ENCODE measurements at regions not wholly inside any gene's neighbourhood (a gene's known extent, or its start where the extent isn't known, plus 50 kb on each side); places are given as distances from the start of the nearest gene placed in this dataset.
"Not testable (repeated sequence)": the region's sequence is repeated elsewhere in the genome, so short reads cannot be mapped to it uniquely, and the experiment has no call there.

DNA sequence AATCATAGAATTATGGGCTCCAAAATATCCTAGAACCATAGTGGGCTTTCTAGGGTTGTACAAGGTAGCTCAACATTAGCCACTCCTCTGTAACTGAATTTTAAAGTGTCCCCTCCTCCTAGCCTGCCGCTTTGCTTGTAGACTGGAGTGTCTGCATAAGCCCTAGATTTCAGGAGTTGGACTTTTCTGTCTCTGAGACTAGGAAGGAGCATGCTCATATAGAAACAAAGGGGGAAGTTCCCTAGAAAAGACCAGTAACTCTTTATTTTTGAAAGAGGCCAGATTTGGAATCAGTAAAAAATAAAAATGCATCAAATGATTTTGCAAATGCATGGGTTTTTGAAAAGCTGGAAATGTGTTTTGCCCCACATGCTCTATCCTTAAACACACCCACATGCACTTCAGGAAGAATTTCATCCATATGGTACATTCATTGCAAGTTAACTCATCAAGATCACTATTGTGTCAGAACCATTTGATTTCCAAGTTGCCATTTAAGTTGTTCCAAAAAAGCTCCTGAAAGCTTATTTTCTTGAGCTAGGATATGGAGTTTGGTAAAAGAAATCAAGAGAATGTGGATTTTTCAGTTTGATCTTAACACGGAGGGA is 121.0 kb upstream of the NR3C1 start:
- no peak overlapping the region for H3K4me2 ChIP-seq (ENCODE audit: low read depth, low read length)
- H2AFZ ChIP-seq (ENCODE audit: low read length): no peak overlapping the region
- H3K9ac ChIP-seq (ENCODE audit: low read length): no peak overlapping the region
- no peaks in the 10 kb centered on the region for H3K79me2 ChIP-seq (ENCODE audit: low read length)
- TF ChIP-seq, protein P1, sequence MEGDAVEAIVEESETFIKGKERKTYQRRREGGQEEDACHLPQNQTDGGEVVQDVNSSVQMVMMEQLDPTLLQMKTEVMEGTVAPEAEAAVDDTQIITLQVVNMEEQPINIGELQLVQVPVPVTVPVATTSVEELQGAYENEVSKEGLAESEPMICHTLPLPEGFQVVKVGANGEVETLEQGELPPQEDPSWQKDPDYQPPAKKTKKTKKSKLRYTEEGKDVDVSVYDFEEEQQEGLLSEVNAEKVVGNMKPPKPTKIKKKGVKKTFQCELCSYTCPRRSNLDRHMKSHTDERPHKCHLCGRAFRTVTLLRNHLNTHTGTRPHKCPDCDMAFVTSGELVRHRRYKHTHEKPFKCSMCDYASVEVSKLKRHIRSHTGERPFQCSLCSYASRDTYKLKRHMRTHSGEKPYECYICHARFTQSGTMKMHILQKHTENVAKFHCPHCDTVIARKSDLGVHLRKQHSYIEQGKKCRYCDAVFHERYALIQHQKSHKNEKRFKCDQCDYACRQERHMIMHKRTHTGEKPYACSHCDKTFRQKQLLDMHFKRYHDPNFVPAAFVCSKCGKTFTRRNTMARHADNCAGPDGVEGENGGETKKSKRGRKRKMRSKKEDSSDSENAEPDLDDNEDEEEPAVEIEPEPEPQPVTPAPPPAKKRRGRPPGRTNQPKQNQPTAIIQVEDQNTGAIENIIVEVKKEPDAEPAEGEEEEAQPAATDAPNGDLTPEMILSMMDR (IDR thresholded peaks at IDR 0.05; ENCODE audit: low read length): no peak
- TF ChIP-seq EZH2 (optimal IDR thresholded peaks at IDR 0.05; ENCODE audit: low read depth, low read length): no peak
- no peak for TF ChIP-seq EZH2phosphoT487 (IDR thresholded peaks at IDR 0.05; ENCODE audit: low read length)
- H4K20me1 ChIP-seq (ENCODE audit: insufficient read depth, low read length): no peaks in the 10 kb centered on the region
- no peaks in the 10 kb centered on the region for H3K27me3 ChIP-seq (replicated peaks; ENCODE audit: insufficient read depth, low read length)
- no peak for DNase-seq
- H3K4me3 ChIP-seq (ENCODE audit: low read length): no peak overlapping the region
- H3K27ac ChIP-seq (ENCODE audit: low read length): no peak overlapping the region
- H3K4me1 ChIP-seq (ENCODE audit: low read length): no peaks in the 10 kb centered on the region
- H3K9me3 ChIP-seq (replicated peaks; ENCODE audit: insufficient read depth, low read length): no peaks in the 10 kb centered on the region
- no peaks in the 10 kb centered on the region for H3K36me3 ChIP-seq (replicated peaks; ENCODE audit: insufficient read depth, low read length)
- H3K9me2 ChIP-seq (replicated peaks; ENCODE audit: insufficient read depth, low read length): no peaks in the 10 kb centered on the region
- H3F3A ChIP-seq (ENCODE audit: insufficient read depth, low read length): no peaks in the 10 kb centered on the region

DNA sequence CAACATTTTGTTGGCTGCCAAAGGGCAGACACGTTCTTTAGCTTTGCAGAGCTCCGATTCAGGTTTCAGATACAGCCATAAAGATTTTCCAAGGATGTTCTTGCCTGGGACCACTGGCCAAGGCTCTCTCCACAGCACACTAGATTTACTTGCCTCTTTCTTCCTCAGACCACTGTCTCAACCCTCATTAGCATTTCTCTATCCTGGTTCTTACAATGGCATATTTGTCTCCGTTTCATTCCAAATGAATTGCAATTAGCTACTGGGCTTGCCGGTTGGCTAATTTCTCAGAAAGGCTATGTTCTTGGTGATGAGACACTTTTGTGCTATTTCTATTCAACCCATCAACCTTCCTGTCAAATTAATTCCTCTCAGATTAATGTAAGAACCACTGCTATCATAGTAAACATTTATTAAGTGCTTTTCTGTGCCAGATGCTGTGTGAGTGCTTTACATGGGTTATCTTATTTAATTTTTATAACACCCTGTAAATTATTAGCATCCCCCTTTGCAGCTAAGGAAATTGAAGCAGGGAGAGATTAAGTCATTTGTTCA is 118.4 kb upstream of the NR3C1 start:
- no peak overlapping the region for H3K27ac ChIP-seq (ENCODE audit: low read length)
- H2AFZ ChIP-seq (ENCODE audit: low read length): no peak overlapping the region
- H3K4me3 ChIP-seq (ENCODE audit: low read length): no peak overlapping the region
- H3K9me3 ChIP-seq (replicated peaks; ENCODE audit: insufficient read depth, low read length): no peaks in the 10 kb centered on the region
- DNase-seq: no peak
- TF ChIP-seq EZH2phosphoT487 (IDR thresholded peaks at IDR 0.05; ENCODE audit: low read length): no peak
- TF ChIP-seq, protein P1 (IDR thresholded peaks at IDR 0.05; ENCODE audit: low read length): no peak
- no peak for TF ChIP-seq EZH2 (optimal IDR thresholded peaks at IDR 0.05; ENCODE audit: low read depth, low read length)
- H3K9ac ChIP-seq (ENCODE audit: low read length): no peak overlapping the region
- no peaks in the 10 kb centered on the region for H3K9me2 ChIP-seq (replicated peaks; ENCODE audit: insufficient read depth, low read length)
- no peaks in the 10 kb centered on the region for H3K36me3 ChIP-seq (replicated peaks; ENCODE audit: insufficient read depth, low read length)
- no peaks in the 10 kb centered on the region for H3K27me3 ChIP-seq (replicated peaks; ENCODE audit: insufficient read depth, low read length)
- no peak overlapping the region for H3K4me2 ChIP-seq (ENCODE audit: low read depth, low read length)
- peaks cover 13% of the 10 kb centered on the region for H3K4me1 ChIP-seq (ENCODE audit: low read length)
- peaks cover under 1% of the 10 kb centered on the region for H3F3A ChIP-seq (ENCODE audit: insufficient read depth, low read length)
- H4K20me1 ChIP-seq (ENCODE audit: insufficient read depth, low read length): no peaks in the 10 kb centered on the region
- no peaks in the 10 kb centered on the region for H3K79me2 ChIP-seq (ENCODE audit: low read length)

DNA sequence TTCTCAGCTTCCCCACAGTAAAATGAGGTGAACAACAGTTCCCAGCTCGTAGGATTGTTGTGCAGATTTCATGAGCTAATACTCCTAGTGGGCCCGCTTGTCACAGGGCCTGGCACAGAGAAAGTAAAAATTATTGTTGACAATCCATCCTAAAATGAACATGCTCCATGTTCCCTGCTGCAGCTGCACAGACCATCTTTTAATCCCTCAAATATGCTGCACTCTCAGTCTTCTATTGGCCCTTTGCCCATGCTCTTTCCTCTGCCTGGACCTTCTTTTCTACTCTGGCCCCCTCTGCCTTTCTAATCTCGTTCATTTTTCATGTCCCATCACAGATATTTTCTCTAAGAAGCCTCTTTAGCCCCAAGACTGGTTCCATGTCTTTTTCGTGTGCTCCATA is 117.7 kb upstream of the NR3C1 start:
- Histone ChIP-seq H3K4me2 (ENCODE audit: low read depth, low read length) (no peak overlapping the region), H3K79me2 (ENCODE audit: low read length) (no peaks in the 10 kb centered on the region), H3F3A (ENCODE audit: insufficient read depth, low read length) (peaks cover 8% of the 10 kb centered on the region), H3K27ac (ENCODE audit: low read length) (no peak overlapping the region), H4K20me1 (ENCODE audit: insufficient read depth, low read length) (no peaks in the 10 kb centered on the region), H3K36me3 (replicated peaks; ENCODE audit: insufficient read depth, low read length) (no peaks in the 10 kb centered on the region), H3K4me3 (ENCODE audit: low read length) (no peak overlapping the region), H3K4me1 (ENCODE audit: low read length) (peaks cover 20% of the 10 kb centered on the region), H3K9ac (ENCODE audit: low read length) (no peak overlapping the region), H3K9me3 (replicated peaks; ENCODE audit: insufficient read depth, low read length) (no peaks in the 10 kb centered on the region), H2AFZ (ENCODE audit: low read length) (no peak overlapping the region), H3K9me2 (replicated peaks; ENCODE audit: insufficient read depth, low read length) (no peaks in the 10 kb centered on the region), H3K27me3 (replicated peaks; ENCODE audit: insufficient read depth, low read length) (no peaks in the 10 kb centered on the region)
- no peak for DNase-seq
- no peak for TF ChIP-seq EZH2 (optimal IDR thresholded peaks at IDR 0.05; ENCODE audit: low read depth, low read length)
- TF ChIP-seq, protein P1 (IDR thresholded peaks at IDR 0.05; ENCODE audit: low read length): no peak
- TF ChIP-seq EZH2phosphoT487 (IDR thresholded peaks at IDR 0.05; ENCODE audit: low read length): no peak

DNA sequence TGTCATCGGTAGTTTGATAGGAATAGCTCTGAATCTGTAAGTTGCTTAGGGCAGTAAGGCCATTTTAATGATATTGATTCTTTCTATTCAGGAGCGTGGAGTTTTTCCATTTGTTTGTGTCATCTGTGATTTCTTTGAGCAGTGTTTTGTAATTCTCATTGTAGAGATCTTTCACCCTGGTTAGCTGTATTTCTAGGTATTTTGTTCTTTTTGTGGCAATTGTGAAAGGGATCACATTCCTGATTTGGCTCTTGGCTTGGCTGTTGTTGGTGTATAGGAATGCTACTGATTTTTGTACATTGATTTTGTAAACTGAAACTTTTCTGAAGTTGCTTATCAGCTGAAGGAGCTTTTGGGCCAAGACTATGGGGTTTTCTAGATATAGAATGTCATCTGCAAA is 115.7 kb upstream of the NR3C1 start:
- not testable (repeated sequence) for H3K27me3 ChIP-seq (replicated peaks; ENCODE audit: insufficient read depth, low read length); H3K9ac ChIP-seq (ENCODE audit: low read length); H3K79me2 ChIP-seq (ENCODE audit: low read length); H3K4me3 ChIP-seq (ENCODE audit: low read length); H3K36me3 ChIP-seq (replicated peaks; ENCODE audit: insufficient read depth, low read length); H4K20me1 ChIP-seq (ENCODE audit: insufficient read depth, low read length); H3K9me3 ChIP-seq (replicated peaks; ENCODE audit: insufficient read depth, low read length); H2AFZ ChIP-seq (ENCODE audit: low read length); H3K27ac ChIP-seq (ENCODE audit: low read length); DNase-seq; H3K9me2 ChIP-seq (replicated peaks; ENCODE audit: insufficient read depth, low read length); H3K4me2 ChIP-seq (ENCODE audit: low read depth, low read length)
- peaks cover 39% of the 10 kb centered on the region for H3K4me1 ChIP-seq (ENCODE audit: low read length)
- H3F3A ChIP-seq (ENCODE audit: insufficient read depth, low read length): peaks cover 26% of the 10 kb centered on the region

DNA sequence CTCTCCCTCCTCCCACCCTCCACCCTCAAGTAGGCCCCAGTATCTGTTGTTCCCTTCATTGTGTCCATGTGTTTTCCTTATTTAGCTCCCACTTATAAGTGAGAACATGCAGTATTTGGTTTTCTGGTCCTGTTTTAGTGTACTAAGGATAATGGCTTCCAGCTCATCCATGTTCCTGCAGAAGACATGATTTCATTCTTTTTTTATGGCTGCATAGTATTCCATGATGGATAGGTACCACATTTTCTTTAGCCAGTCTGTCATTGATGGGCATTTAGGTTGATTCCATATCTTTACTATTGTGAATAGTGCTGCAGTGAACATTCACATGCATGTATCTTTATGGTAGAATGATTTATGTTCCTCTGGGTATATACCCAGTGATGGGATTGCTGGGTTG is 114.3 kb upstream of the NR3C1 start:
- not testable (repeated sequence) for H3K36me3 ChIP-seq (replicated peaks; ENCODE audit: insufficient read depth, low read length); H3K9me3 ChIP-seq (replicated peaks; ENCODE audit: insufficient read depth, low read length); H2AFZ ChIP-seq (ENCODE audit: low read length); H3K9me2 ChIP-seq (replicated peaks; ENCODE audit: insufficient read depth, low read length); H3K4me2 ChIP-seq (ENCODE audit: low read depth, low read length); H3K27ac ChIP-seq (ENCODE audit: low read length); H3K9ac ChIP-seq (ENCODE audit: low read length); H3K27me3 ChIP-seq (replicated peaks; ENCODE audit: insufficient read depth, low read length); DNase-seq; H3K79me2 ChIP-seq (ENCODE audit: low read length); H4K20me1 ChIP-seq (ENCODE audit: insufficient read depth, low read length); H3K4me3 ChIP-seq (ENCODE audit: low read length)
- peaks cover 53% of the 10 kb centered on the region for H3K4me1 ChIP-seq (ENCODE audit: low read length)
- H3F3A ChIP-seq (ENCODE audit: insufficient read depth, low read length): peaks cover 30% of the 10 kb centered on the region

All from MM.1S (cell line).